Left lung (tissue), 4 donors: ENCODE measurements at regions not wholly inside any gene's neighbourhood (a gene's known extent, or its start where the extent isn't known, plus 50 kb on each side); places are given as distances from the start of the nearest gene placed in this dataset.
A peak's percentile ranks its signal among the peaks of the same experiment; 100 is the strongest.

Source experiments
- ATAC-seq: fragments of 200-7000 bp; cut with Tn5 transposase; one replicate; pipeline ENCODE4 v1.9.1; 2020; ENCODE audit warnings: moderate library complexity
- DNase-seq, 4 donors: peaks; one replicate each; pipeline ENCODE4 v3.0.0-alpha.2; 2013 to 2020
- H3K27ac ChIP-seq, 2 donors: fragments of 200-600 bp; sonication (generic) in 1 of 2; one replicate each; pipeline versions ENCODE4 v1.5.0 to v1.8.0; 2020 to 2021
- H3K27me3 ChIP-seq, 2 donors: fragments of 200-600 bp; sonication (generic) in 1 of 2; one replicate each; pipeline versions ENCODE4 v1.5.0 to v1.8.0; 2020 to 2021
- H3K36me3 ChIP-seq, 2 donors: fragments of 200-600 bp; sonication (generic) in 1 of 2; one replicate each; pipeline versions ENCODE4 v1.5.0 to v1.8.0; 2020 to 2021
- H3K4me1 ChIP-seq, 2 donors: fragments of 200-600 bp; one replicate each; pipeline ENCODE4 v1.8.0; 2021
- H3K4me3 ChIP-seq, 2 donors: fragments of 200-600 bp; sonication (generic) in 1 of 2; one replicate each; pipeline versions ENCODE4 v1.5.0 to v1.8.0; 2020 to 2021; ENCODE audit warnings: mild to moderate bottlenecking in 1 of 2
- H3K9me3 ChIP-seq, 2 donors: fragments of 200-600 bp; sonication (generic) in 1 of 2; one replicate each; pipeline versions ENCODE4 v1.5.0 to v1.8.0; 2020 to 2021
- CTCF ChIP-seq, 2 donors: fragments of 200-600 bp; sonication (generic) in 1 of 2; IDR thresholded peaks; one replicate each; pipeline versions ENCODE4 v1.5.0 to v1.8.0; 2021; ENCODE audit warnings: antibody characterized with exemption in 2 of 2
- intact Hi-C, 2 donors: fragments of 100-400 bp; cut with DNase I; formaldehyde crosslinking; loops; one replicate each; pipeline versions ENCODE4 v1.11.2 to v1.14.2; 2022
- donor health status: DM: no; HTN: yes; CAD: no.
- donor health status: DM: no; HTN: no; CAD: no.

GRCh38 chr1:87950369-87950768, 621.7 kb downstream of the LMO4 start:
- DNase-seq (no peak), ATAC-seq (no peak)
- Histone ChIP-seq H3K4me1 (peaks cover 0 to 5% of the 10 kb centered on the region in 2 donors), H3K9me3 (no peaks in the 10 kb centered on the region), H3K27ac (no peak overlapping the region), H3K4me3 (no peak overlapping the region), H3K27me3 (no peaks in the 10 kb centered on the region), H3K36me3 (no peaks in the 10 kb centered on the region)
- no peak for TF ChIP-seq CTCF (IDR thresholded peaks at IDR 0.05)
- intact Hi-C loops: loop anchor here in 1 of 2 donors (10.0 kb wide), 1 partner anchor 626 kb away; the partner anchor contains the start of gene LMO4

DNA sequence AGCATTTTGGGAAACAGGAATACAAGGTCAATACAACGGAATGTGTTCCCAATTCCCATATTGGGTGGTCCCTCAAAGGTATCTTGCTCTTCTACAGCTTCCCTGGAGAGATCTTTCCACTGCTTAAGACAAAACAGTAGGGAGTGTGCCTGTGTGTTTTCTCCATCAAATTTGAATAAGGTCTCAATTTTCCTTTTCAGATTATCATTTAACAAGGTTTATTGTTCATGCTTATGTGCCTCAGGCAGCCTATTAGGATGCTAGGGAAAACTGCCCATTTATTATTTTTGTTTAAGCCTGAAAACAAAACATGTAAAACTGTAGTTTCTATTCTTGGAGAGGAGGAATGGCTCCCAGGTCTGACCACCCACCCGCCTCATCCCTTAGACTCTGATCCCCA, 622.7 kb downstream of the LMO4 start:
- no peak for TF ChIP-seq CTCF (IDR thresholded peaks at IDR 0.05)
- Histone ChIP-seq H3K4me1 (peaks cover 0 to 5% of the 10 kb centered on the region in 2 donors), H3K4me3 (no peak overlapping the region), H3K9me3 (no peaks in the 10 kb centered on the region), H3K27me3 (no peaks in the 10 kb centered on the region), H3K36me3 (no peaks in the 10 kb centered on the region), H3K27ac (no peak overlapping the region)
- DNase-seq: no peak
- intact Hi-C loops: loop anchor here in 1 of 2 donors (10.0 kb wide), 1 partner anchor 627 kb away; the partner anchor contains the start of gene LMO4
- no peak for ATAC-seq

DNA sequence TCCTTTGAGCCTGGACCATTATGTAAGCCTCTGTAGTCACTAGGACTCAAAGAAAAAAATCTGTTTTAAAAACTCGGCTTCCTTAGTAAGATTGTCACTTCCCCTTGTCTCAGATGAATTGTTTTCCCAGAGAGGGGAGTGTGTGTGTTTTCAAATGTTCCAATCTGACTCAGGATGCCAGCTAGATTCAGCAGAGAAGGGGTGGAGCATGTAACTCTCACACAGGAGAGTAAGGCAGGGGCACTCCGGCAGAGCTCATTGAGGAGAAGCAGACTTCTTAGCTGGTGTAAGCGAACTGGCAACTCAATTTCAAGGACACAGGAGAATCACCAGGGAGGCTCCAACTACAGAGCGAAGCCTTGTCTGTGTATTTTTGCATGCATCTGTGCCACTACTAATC, 623.2 kb downstream of the LMO4 start:
- no peak for TF ChIP-seq CTCF (IDR thresholded peaks at IDR 0.05)
- no peak for ATAC-seq
- intact Hi-C loops: loop anchor here in 1 of 2 donors (10.0 kb wide), 1 partner anchor 627 kb away; the partner anchor contains the start of gene LMO4
- Histone ChIP-seq H3K27me3 (no peaks in the 10 kb centered on the region), H3K4me1 (peaks cover 0 to 5% of the 10 kb centered on the region in 2 donors), H3K4me3 (no peak overlapping the region), H3K36me3 (no peaks in the 10 kb centered on the region), H3K9me3 (no peaks in the 10 kb centered on the region), H3K27ac (no peak overlapping the region)
- DNase-seq: no peak

DNA sequence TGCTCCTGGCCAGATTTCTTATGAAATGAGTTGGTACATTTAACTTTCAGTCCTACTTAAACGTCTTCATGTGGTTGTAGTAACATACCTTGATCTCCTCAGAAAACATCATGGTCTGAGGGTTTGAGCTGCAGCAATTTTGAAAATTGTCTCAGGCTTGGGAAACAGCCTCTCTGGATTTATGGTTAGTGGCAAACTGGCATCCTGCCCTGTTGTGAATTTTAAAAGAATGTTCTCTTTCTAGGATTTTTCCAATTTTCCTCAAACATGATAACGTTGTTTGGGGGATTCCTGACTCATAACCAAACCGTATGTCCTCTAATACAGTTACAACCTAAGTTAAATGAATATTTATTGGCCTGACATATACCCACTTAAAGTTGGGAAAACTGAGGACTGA, 624.4 kb downstream of the LMO4 start:
- DNase-seq: no peak
- Histone ChIP-seq H3K4me1 (peaks cover 0 to 5% of the 10 kb centered on the region in 2 donors), H3K4me3 (no peak overlapping the region), H3K36me3 (no peaks in the 10 kb centered on the region), H3K27ac (no peak overlapping the region), H3K9me3 (no peaks in the 10 kb centered on the region), H3K27me3 (no peaks in the 10 kb centered on the region)
- no peak for ATAC-seq
- TF ChIP-seq CTCF (IDR thresholded peaks at IDR 0.05): no peak
- intact Hi-C loops: loop anchor here in 1 of 2 donors (10.0 kb wide), 1 partner anchor 628 kb away; the partner anchor contains the start of gene LMO4

DNA sequence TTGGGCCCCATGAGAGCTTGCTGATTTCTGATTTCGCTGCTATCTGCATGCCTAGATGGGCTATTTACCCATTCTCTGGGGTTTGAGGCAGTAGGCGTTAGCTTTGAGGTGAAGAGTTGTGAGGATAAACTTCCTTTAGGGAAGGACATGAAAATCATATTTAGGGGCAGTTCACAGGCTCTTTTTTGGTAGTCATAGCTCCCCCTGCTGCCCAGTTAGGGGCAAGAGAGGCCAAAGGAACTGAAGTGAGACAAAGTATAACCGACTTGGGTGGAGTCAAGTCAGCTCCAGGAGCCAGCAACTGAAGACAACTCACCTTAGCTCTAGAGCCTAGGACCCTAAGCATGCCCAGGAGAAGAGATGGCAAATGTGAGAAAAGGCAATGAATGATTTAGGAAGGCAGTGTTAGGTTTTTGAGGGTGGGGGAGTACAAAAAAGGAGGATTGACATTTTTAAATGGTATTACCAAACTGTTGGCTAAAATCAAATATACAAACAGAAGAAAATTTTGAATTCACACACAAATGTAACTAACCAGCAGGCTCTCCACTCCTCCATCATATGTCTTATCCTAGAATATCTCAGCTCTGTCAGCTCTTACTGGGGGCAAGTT, 625.2 kb downstream of the LMO4 start:
- DNase-seq (peak in 3 of 4 donors; percentile 39 to 80 (median 43)), ATAC-seq (peak; percentile 95)
- TF ChIP-seq CTCF (IDR thresholded peaks at IDR 0.05): peak; percentile 63 to 82
- Histone ChIP-seq H3K27me3 (no peaks in the 10 kb centered on the region), H3K4me3 (no peak overlapping the region), H3K36me3 (no peaks in the 10 kb centered on the region), H3K27ac (no peak overlapping the region), H3K4me1 (peaks cover 0 to 5% of the 10 kb centered on the region in 2 donors), H3K9me3 (no peaks in the 10 kb centered on the region)
- intact Hi-C loops: loop anchor here in 1 of 2 donors (10.0 kb wide), 1 partner anchor 629 kb away; the partner anchor contains the start of gene LMO4
